GM23338 (cell line): ENCODE measurements at regions not wholly inside any gene's neighbourhood (a gene's known extent, or its start where the extent isn't known, plus 50 kb on each side); places are given as distances from the start of the nearest gene placed in this dataset.

Source experiments
- ATAC-seq: fragments of 200-7000 bp; cut with Tn5 transposase; 3 replicates; pipeline ENCODE4 v1.9.1; 2020
- DNase-seq: peaks from one replicate; pipeline ENCODE4 v3.0.0-alpha.2; 2015; ENCODE audit warnings: low spot score
- H2AFZ ChIP-seq: fragments of 200-600 bp; sonication (generic); 2 replicates; pipeline ENCODE4 v1.8.0; 2016; ENCODE audit warnings: antibody characterized with exemption, mild to moderate bottlenecking, moderate library complexity
- H3F3A ChIP-seq: fragments of 200-600 bp; sonication (generic); replicated peaks from 2 replicates; pipeline ENCODE4 v1.8.0; 2017; ENCODE audit warnings: antibody characterized with exemption, mixed run types, low read depth
- H3K27ac ChIP-seq: fragments of 200-600 bp; sonication (generic); 2 replicates; pipeline ENCODE4 v1.6.1; 2016; ENCODE audit warnings: low read depth
- H3K27me3 ChIP-seq: fragments of 200-600 bp; sonication (generic); 2 replicates; pipeline ENCODE4 v1.8.0; 2016; ENCODE audit warnings: mild to moderate bottlenecking, mixed run types, moderate library complexity; ENCODE audit not compliant: insufficient read depth
- H3K36me3 ChIP-seq: fragments of 200-600 bp; sonication (generic); 2 replicates; pipeline ENCODE4 v1.8.0; 2016; ENCODE audit warnings: mild to moderate bottlenecking; ENCODE audit not compliant: insufficient read depth
- H3K4me1 ChIP-seq: fragments of 200-600 bp; sonication (generic); 2 replicates; pipeline ENCODE4 v1.8.0; 2016; ENCODE audit warnings: mild to moderate bottlenecking, moderate library complexity; ENCODE audit not compliant: insufficient read depth
- H3K4me2 ChIP-seq: fragments of 200-600 bp; sonication (generic); 2 replicates; pipeline ENCODE4 v1.7.1; 2017; ENCODE audit warnings: mixed run types
- H3K4me3 ChIP-seq: fragments of 200-600 bp; sonication (generic); 2 replicates; pipeline ENCODE4 v1.6.1; 2016; ENCODE audit warnings: mixed run types
- H3K79me2 ChIP-seq: fragments of 200-600 bp; sonication (generic); replicated peaks from 2 replicates; pipeline ENCODE4 v1.8.0; 2017; ENCODE audit warnings: mild to moderate bottlenecking; ENCODE audit not compliant: insufficient read depth
- H3K9me2 ChIP-seq: fragments of 200-600 bp; sonication (generic); 2 replicates; pipeline ENCODE4 v1.8.0; 2017; ENCODE audit not compliant: insufficient read depth
- H4K20me1 ChIP-seq: fragments of 200-600 bp; sonication (generic); replicated peaks from 2 replicates; pipeline ENCODE4 v1.8.0; 2017; ENCODE audit warnings: mild to moderate bottlenecking; ENCODE audit not compliant: insufficient read depth
- H3K27ac Mint-ChIP-seq: 2 replicates; pipeline ENCODE4 v1.8.0; 2020; ENCODE audit warnings: inconsistent platforms, mild to moderate bottlenecking, moderate library complexity, mixed read lengths
- H3K27me3 Mint-ChIP-seq: 3 replicates; pipeline ENCODE4 v1.8.0; 2022; ENCODE audit warnings: low read depth, mild to moderate bottlenecking, moderate library complexity, mixed read lengths, inconsistent platforms; ENCODE audit not compliant: insufficient read depth, poor library complexity
- H3K36me3 Mint-ChIP-seq: 3 replicates; pipeline ENCODE4 v1.8.0; 2021; ENCODE audit warnings: low read depth, mild to moderate bottlenecking, inconsistent platforms, moderate library complexity, mixed read lengths
- H3K4me1 Mint-ChIP-seq: 3 replicates; pipeline ENCODE4 v1.8.0; 2020; ENCODE audit warnings: mild to moderate bottlenecking, inconsistent platforms, mixed read lengths
- H3K4me3 Mint-ChIP-seq: 3 replicates; pipeline ENCODE4 v1.8.0; 2021; ENCODE audit warnings: moderate library complexity, mild to moderate bottlenecking, inconsistent platforms, mixed read lengths
- H3K9me3 Mint-ChIP-seq: 3 replicates; pipeline ENCODE4 v1.8.0; 2020; ENCODE audit warnings: moderate library complexity, mild to moderate bottlenecking, inconsistent platforms, mixed read lengths
- CREB1 ChIP-seq: fragments of 250-450 bp; sonication (Bioruptor Pico); IDR thresholded peaks from 2 replicates; pipeline ENCODE4 v1.5.0; 2020; ENCODE audit warnings: low read depth, mild to moderate bottlenecking, moderate library complexity
- EZH2phosphoT487 ChIP-seq: fragments of 200-600 bp; sonication (generic); IDR thresholded peaks from one replicate; pipeline ENCODE4 v1.8.1; 2018; ENCODE audit warnings: antibody characterized with exemption; ENCODE audit not compliant: unreplicated experiment
- JUNB ChIP-seq: IDR thresholded peaks from one replicate; pipeline ENCODE4 v1.6.1; 2016; ENCODE audit warnings: antibody characterized with exemption; ENCODE audit not compliant: unreplicated experiment
- NANOG ChIP-seq: IDR thresholded peaks from 2 replicates; pipeline ENCODE4 v1.6.1; 2016; ENCODE audit warnings: antibody characterized with exemption, borderline replicate concordance
- POLR2AphosphoS5 ChIP-seq: IDR thresholded peaks from 2 replicates; pipeline ENCODE4 v1.6.1; 2016; ENCODE audit warnings: antibody characterized with exemption, low read depth
- STAT1 ChIP-seq: IDR thresholded peaks from one replicate; pipeline ENCODE4 v1.6.1; 2016; ENCODE audit warnings: antibody characterized with exemption; ENCODE audit not compliant: unreplicated experiment
- ZNF114 ChIP-seq: fragments of 250-450 bp; sonication (Bioruptor Pico); IDR thresholded peaks from 2 replicates; pipeline ENCODE4 v1.5.0; 2020; ENCODE audit warnings: mild to moderate bottlenecking, moderate library complexity
- TF ChIP-seq, protein P1 (sequence below), 2 experiments: fragments of 200-600 bp in 1 of 2; sonication (generic) in 1 of 2; conservative IDR thresholded peaks; 2 replicates each; pipeline versions ENCODE4 v1.5.1 to v1.6.1; 2016 to 2017; ENCODE audit warnings: antibody characterized with exemption in 2 of 2, low read depth in 2 of 2, mild to moderate bottlenecking in 2 of 2, moderate library complexity in 1 of 2
- TF ChIP-seq, protein P2 (sequence below): IDR thresholded peaks from one replicate; pipeline ENCODE4 v1.6.1; 2018; ENCODE audit warnings: antibody characterized with exemption; ENCODE audit not compliant: unreplicated experiment
- TF ChIP-seq, protein P3 (sequence below): fragments of 250-450 bp; sonication (Bioruptor Pico); IDR thresholded peaks from 2 replicates; pipeline ENCODE4 v1.5.0; 2020; ENCODE audit warnings: mild to moderate bottlenecking, moderate library complexity

DNA sequence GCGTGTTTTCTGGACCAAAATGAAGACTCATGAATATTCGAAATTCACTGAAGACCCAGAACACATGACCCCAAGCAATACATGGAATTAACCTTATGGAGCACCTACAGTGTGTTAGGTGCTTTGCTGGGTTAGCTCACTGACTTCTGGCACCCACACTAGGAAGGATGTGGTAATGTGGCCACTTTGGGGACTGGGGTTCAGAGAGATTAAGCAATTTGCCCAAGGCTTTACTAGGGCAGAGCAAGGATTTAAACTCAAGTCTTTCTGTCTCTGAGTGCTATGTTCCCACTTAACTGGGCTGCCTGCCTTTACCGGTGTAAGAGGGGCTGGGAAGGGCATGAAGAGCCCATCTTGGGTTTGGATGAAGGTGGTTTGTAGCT is 162.0 kb upstream of the ATP6AP2 start:
- no peak for ATAC-seq
- no peak overlapping the region for H3K4me3 Mint-ChIP-seq
- H3K4me1 Mint-ChIP-seq: no peaks in the 10 kb centered on the region
- H3K36me3 Mint-ChIP-seq: no peaks in the 10 kb centered on the region
- TF ChIP-seq JUNB: no peak
- TF ChIP-seq, protein P1, sequence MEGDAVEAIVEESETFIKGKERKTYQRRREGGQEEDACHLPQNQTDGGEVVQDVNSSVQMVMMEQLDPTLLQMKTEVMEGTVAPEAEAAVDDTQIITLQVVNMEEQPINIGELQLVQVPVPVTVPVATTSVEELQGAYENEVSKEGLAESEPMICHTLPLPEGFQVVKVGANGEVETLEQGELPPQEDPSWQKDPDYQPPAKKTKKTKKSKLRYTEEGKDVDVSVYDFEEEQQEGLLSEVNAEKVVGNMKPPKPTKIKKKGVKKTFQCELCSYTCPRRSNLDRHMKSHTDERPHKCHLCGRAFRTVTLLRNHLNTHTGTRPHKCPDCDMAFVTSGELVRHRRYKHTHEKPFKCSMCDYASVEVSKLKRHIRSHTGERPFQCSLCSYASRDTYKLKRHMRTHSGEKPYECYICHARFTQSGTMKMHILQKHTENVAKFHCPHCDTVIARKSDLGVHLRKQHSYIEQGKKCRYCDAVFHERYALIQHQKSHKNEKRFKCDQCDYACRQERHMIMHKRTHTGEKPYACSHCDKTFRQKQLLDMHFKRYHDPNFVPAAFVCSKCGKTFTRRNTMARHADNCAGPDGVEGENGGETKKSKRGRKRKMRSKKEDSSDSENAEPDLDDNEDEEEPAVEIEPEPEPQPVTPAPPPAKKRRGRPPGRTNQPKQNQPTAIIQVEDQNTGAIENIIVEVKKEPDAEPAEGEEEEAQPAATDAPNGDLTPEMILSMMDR (conservative IDR thresholded peaks at IDR 0.05; ENCODE audit: low read depth in 2 of 2): no peak
- TF ChIP-seq ZNF114 (CRISPR knock-in tag): no peak
- TF ChIP-seq EZH2phosphoT487: no peak
- no peak for TF ChIP-seq POLR2AphosphoS5
- no peak for TF ChIP-seq STAT1
- TF ChIP-seq, protein P2, sequence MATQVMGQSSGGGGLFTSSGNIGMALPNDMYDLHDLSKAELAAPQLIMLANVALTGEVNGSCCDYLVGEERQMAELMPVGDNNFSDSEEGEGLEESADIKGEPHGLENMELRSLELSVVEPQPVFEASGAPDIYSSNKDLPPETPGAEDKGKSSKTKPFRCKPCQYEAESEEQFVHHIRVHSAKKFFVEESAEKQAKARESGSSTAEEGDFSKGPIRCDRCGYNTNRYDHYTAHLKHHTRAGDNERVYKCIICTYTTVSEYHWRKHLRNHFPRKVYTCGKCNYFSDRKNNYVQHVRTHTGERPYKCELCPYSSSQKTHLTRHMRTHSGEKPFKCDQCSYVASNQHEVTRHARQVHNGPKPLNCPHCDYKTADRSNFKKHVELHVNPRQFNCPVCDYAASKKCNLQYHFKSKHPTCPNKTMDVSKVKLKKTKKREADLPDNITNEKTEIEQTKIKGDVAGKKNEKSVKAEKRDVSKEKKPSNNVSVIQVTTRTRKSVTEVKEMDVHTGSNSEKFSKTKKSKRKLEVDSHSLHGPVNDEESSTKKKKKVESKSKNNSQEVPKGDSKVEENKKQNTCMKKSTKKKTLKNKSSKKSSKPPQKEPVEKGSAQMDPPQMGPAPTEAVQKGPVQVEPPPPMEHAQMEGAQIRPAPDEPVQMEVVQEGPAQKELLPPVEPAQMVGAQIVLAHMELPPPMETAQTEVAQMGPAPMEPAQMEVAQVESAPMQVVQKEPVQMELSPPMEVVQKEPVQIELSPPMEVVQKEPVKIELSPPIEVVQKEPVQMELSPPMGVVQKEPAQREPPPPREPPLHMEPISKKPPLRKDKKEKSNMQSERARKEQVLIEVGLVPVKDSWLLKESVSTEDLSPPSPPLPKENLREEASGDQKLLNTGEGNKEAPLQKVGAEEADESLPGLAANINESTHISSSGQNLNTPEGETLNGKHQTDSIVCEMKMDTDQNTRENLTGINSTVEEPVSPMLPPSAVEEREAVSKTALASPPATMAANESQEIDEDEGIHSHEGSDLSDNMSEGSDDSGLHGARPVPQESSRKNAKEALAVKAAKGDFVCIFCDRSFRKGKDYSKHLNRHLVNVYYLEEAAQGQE: no peak
- no peak for TF ChIP-seq CREB1 (CRISPR knock-in tag)
- TF ChIP-seq NANOG: no peak
- TF ChIP-seq, protein P3, sequence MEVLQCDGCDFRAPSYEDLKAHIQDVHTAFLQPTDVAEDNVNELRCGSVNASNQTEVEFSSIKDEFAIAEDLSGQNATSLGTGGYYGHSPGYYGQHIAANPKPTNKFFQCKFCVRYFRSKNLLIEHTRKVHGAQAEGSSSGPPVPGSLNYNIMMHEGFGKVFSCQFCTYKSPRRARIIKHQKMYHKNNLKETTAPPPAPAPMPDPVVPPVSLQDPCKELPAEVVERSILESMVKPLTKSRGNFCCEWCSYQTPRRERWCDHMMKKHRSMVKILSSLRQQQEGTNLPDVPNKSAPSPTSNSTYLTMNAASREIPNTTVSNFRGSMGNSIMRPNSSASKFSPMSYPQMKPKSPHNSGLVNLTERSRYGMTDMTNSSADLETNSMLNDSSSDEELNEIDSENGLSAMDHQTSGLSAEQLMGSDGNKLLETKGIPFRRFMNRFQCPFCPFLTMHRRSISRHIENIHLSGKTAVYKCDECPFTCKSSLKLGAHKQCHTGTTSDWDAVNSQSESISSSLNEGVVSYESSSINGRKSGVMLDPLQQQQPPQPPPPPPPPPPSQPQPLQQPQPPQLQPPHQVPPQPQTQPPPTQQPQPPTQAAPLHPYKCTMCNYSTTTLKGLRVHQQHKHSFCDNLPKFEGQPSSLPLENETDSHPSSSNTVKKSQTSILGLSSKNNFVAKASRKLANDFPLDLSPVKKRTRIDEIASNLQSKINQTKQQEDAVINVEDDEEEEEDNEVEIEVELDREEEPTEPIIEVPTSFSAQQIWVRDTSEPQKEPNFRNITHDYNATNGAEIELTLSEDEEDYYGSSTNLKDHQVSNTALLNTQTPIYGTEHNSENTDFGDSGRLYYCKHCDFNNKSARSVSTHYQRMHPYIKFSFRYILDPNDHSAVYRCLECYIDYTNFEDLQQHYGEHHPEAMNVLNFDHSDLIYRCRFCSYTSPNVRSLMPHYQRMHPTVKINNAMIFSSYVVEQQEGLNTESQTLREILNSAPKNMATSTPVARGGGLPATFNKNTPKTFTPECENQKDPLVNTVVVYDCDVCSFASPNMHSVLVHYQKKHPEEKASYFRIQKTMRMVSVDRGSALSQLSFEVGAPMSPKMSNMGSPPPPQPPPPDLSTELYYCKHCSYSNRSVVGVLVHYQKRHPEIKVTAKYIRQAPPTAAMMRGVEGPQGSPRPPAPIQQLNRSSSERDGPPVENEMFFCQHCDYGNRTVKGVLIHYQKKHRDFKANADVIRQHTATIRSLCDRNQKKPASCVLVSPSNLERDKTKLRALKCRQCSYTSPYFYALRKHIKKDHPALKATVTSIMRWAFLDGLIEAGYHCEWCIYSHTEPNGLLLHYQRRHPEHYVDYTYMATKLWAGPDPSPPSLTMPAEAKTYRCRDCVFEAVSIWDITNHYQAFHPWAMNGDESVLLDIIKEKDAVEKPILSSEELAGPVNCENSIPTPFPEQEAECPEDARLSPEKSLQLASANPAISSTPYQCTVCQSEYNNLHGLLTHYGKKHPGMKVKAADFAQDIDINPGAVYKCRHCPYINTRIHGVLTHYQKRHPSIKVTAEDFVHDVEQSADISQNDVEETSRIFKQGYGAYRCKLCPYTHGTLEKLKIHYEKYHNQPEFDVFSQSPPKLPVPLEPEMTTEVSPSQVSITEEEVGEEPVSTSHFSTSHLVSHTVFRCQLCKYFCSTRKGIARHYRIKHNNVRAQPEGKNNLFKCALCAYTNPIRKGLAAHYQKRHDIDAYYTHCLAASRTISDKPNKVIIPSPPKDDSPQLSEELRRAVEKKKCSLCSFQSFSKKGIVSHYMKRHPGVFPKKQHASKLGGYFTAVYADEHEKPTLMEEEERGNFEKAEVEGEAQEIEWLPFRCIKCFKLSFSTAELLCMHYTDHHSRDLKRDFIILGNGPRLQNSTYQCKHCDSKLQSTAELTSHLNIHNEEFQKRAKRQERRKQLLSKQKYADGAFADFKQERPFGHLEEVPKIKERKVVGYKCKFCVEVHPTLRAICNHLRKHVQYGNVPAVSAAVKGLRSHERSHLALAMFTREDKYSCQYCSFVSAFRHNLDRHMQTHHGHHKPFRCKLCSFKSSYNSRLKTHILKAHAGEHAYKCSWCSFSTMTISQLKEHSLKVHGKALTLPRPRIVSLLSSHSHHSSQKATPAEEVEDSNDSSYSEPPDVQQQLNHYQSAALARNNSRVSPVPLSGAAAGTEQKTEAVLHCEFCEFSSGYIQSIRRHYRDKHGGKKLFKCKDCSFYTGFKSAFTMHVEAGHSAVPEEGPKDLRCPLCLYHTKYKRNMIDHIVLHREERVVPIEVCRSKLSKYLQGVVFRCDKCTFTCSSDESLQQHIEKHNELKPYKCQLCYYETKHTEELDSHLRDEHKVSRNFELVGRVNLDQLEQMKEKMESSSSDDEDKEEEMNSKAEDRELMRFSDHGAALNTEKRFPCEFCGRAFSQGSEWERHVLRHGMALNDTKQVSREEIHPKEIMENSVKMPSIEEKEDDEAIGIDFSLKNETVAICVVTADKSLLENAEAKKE (CRISPR knock-in tag): no peak
- Histone ChIP-seq H3K4me2 (no peak overlapping the region), H3F3A (no peaks in the 10 kb centered on the region), H3K79me2 (no peaks in the 10 kb centered on the region), H2AFZ (no peak overlapping the region), H3K27me3 (no peaks in the 10 kb centered on the region), H4K20me1 (no peaks in the 10 kb centered on the region), H3K4me3 (no peak overlapping the region), H3K9me2 (no peaks in the 10 kb centered on the region), H3K4me1 (no peaks in the 10 kb centered on the region), H3K27ac (no peak overlapping the region), H3K36me3 (no peaks in the 10 kb centered on the region)
- no peak overlapping the region for H3K27ac Mint-ChIP-seq
- DNase-seq: no peak
- H3K27me3 Mint-ChIP-seq: peaks cover 2% of the 10 kb centered on the region
- no peaks in the 10 kb centered on the region for H3K9me3 Mint-ChIP-seq
